ENCODE measurements at regions not wholly inside any gene's neighbourhood (a gene's known extent, or its start where the extent isn't known, plus 50 kb on each side); places are given as distances from the start of the nearest gene placed in this dataset.

GRCh38 chr7:67505449-67505848, 508.8 kb downstream of the TYW1 start:
- TF ChIP-seq EZH2 (IDR thresholded peaks at IDR 0.05; ENCODE audit: insufficient read depth, poor library complexity, severe bottlenecking) (no peak), EZH2phosphoT487 (IDR thresholded peaks at IDR 0.05; ENCODE audit: insufficient read depth, low read depth) (no peak)

All from GM23248 (cell line).